PC-3 (cell line): ENCODE measurements at regions not wholly inside any gene's neighbourhood (a gene's known extent, or its start where the extent isn't known, plus 50 kb on each side); places are given as distances from the start of the nearest gene placed in this dataset.

Experiments used
- CTCF ChIP-seq: fragments of 300-600 bp; sonication (generic); conservative IDR thresholded peaks from 2 replicates; pipeline ENCODE4 v1.5.1; 2017; ENCODE audit warnings: antibody characterized with exemption, low read depth, mild to moderate bottlenecking, low read length
- EZH2 ChIP-seq: fragments of 300-600 bp; sonication (generic); IDR thresholded peaks from one replicate; pipeline ENCODE4 v1.6.1; 2017; ENCODE audit warnings: antibody characterized with exemption, mild to moderate bottlenecking, low read length; ENCODE audit not compliant: unreplicated experiment
- EZH2phosphoT487 ChIP-seq: fragments of 300-600 bp; sonication (generic); IDR thresholded peaks from 2 replicates; pipeline ENCODE4 v1.6.1; 2018; ENCODE audit warnings: mild to moderate bottlenecking, antibody characterized with exemption, low read length, borderline replicate concordance

GRCh38 chr3:63727233-63727632 is 74.8 kb downstream of the SNTN start:
- TF ChIP-seq CTCF (no peak), EZH2 (no peak), EZH2phosphoT487 (no peak)
